Coronary artery (tissue), 2 donors: ENCODE measurements at regions not wholly inside any gene's neighbourhood (a gene's known extent, or its start where the extent isn't known, plus 50 kb on each side); places are given as distances from the start of the nearest gene placed in this dataset.

Source experiments
- DNase-seq: peaks from one replicate; pipeline ENCODE4 v3.0.0-alpha.2; 2017; ENCODE audit warnings: low spot score
- H3K27ac ChIP-seq, 2 donors: fragments of 200-600 bp; sonication (generic); one replicate each; pipeline ENCODE4 v1.5.1; 2016 to 2019
- H3K4me3 ChIP-seq: fragments of 200-600 bp; sonication (generic); 2 replicates; pipeline ENCODE4 v1.5.1; 2016; ENCODE audit warnings: mild to moderate bottlenecking, moderate library complexity
- CTCF ChIP-seq: fragments of 200-600 bp; sonication (generic); IDR thresholded peaks from one replicate; pipeline ENCODE4 v1.5.1; 2019; ENCODE audit warnings: antibody characterized with exemption

GRCh38 chr13:97124206-97124605 is 97.9 kb upstream of the MBNL2 start:
- DNase-seq = no peak
- H3K4me3 ChIP-seq = no peak overlapping the region
- TF ChIP-seq CTCF = no peak
- no peak overlapping the region for H3K27ac ChIP-seq

- Histone ChIP-seq H3K4me3 (no peak overlapping the region), H3K27ac (peak overlapping the region in 1 of 2 donors; percentile 10)
- TF ChIP-seq CTCF = no peak
- DNase-seq = no peak
Observed at GRCh38 chr13:97124915-97125809, 97.0 kb upstream of the MBNL2 start.

GRCh38 chr13:97125810-97126738 is 96.1 kb upstream of the MBNL2 start:
- TF ChIP-seq CTCF = no peak
- DNase-seq = no peak
- H3K4me3 ChIP-seq = no peak overlapping the region
- H3K27ac ChIP-seq = peak overlapping the region in 1 of 2 donors; percentile 10

GRCh38 chr13:97127842-97128241 is 94.3 kb upstream of the MBNL2 start:
- no peak for DNase-seq
- Histone ChIP-seq H3K4me3 (no peak overlapping the region), H3K27ac (no peak overlapping the region)
- TF ChIP-seq CTCF = no peak

GRCh38 chr13:97130190-97130589 is 91.9 kb upstream of the MBNL2 start:
- no peak for DNase-seq
- H3K4me3 ChIP-seq = no peak overlapping the region
- no peak overlapping the region for H3K27ac ChIP-seq
- TF ChIP-seq CTCF = no peak

GRCh38 chr13:97131447-97131846 is 90.7 kb upstream of the MBNL2 start:
- no peak for DNase-seq
- Histone ChIP-seq H3K4me3 (no peak overlapping the region), H3K27ac (no peak overlapping the region)
- no peak for TF ChIP-seq CTCF
